Caco-2 (cell line): ENCODE measurements at regions not wholly inside any gene's neighbourhood (a gene's known extent, or its start where the extent isn't known, plus 50 kb on each side); places are given as distances from the start of the nearest gene placed in this dataset.

Experiments
- BruUV-seq: library from RNA; stranded (reverse); fragments of 400-500 nt; replicated peaks from 2 replicates; lab custom pipeline; 2021; lab: Mats Ljungman, UMichigan
- CTCF ChIA-PET: fragments of 300-600 bp; sonication (Branson Sonifier 250); formaldehyde crosslinking; loops from one replicate; lab custom pipeline; 2022; ENCODE audit warnings: antibody characterized with exemption; lab: Charles Lee
- POLR2A ChIA-PET: fragments of 300-600 bp; sonication (Branson Sonifier 250); formaldehyde crosslinking; loops from one replicate; lab custom pipeline; 2022; ENCODE audit warnings: antibody characterized with exemption; lab: Charles Lee
- DNase-seq, 2 experiments: peaks; one replicate each; pipeline versions ENCODE4 v3.0.0 to v3.0.0-alpha.2; 2020 to 2022
- H3K27me3 ChIP-seq: replicated peaks from 2 replicates; pipeline ENCODE4 v1.6.0; 2011; ENCODE audit warnings: low read length; ENCODE audit not compliant: control insufficient read depth, insufficient read depth
- H3K36me3 ChIP-seq: 2 replicates; pipeline ENCODE4 v1.5.1; 2011; ENCODE audit warnings: low read length; ENCODE audit not compliant: control insufficient read depth, insufficient read depth
- H3K4me1 ChIP-seq: fragments of 250-450 bp; sonication (Bioruptor Pico); 2 replicates; pipeline ENCODE4 v1.5.1; 2020; ENCODE audit warnings: mild to moderate bottlenecking
- H3K4me3 ChIP-seq: 2 replicates; pipeline ENCODE4 v1.5.1; 2011; ENCODE audit warnings: low read depth, mild to moderate bottlenecking, control low read depth, low read length
- H3K9me3 ChIP-seq: fragments of 250-450 bp; sonication (Bioruptor Pico); 2 replicates; pipeline ENCODE4 v1.5.1; 2020; ENCODE audit warnings: mild to moderate bottlenecking, moderate library complexity
- H3K27ac Mint-ChIP-seq: one replicate; pipeline ENCODE4 v1.8.0; 2022; ENCODE audit warnings: mixed read lengths; ENCODE audit not compliant: unreplicated experiment
- H3K27me3 Mint-ChIP-seq: one replicate; pipeline ENCODE4 v1.8.0; 2022; ENCODE audit warnings: mixed read lengths; ENCODE audit not compliant: insufficient read depth, unreplicated experiment
- H3K36me3 Mint-ChIP-seq: one replicate; pipeline ENCODE4 v1.8.0; 2022; ENCODE audit warnings: mild to moderate bottlenecking, mixed read lengths; ENCODE audit not compliant: insufficient read depth, unreplicated experiment
- H3K4me1 Mint-ChIP-seq: one replicate; pipeline ENCODE4 v1.8.0; 2022; ENCODE audit warnings: low read depth, mixed read lengths; ENCODE audit not compliant: unreplicated experiment
- H3K4me3 Mint-ChIP-seq: one replicate; pipeline ENCODE4 v1.8.0; 2022; ENCODE audit warnings: mild to moderate bottlenecking, moderate library complexity, mixed read lengths; ENCODE audit not compliant: unreplicated experiment
- H3K9me3 Mint-ChIP-seq: one replicate; pipeline ENCODE4 v1.8.0; 2022; ENCODE audit warnings: mixed read lengths; ENCODE audit not compliant: unreplicated experiment
- intact Hi-C: fragments of 100-400 bp; cut with micrococcal nuclease; formaldehyde crosslinking; loops from one replicate; pipeline ENCODE4 v1.10.0; 2022; ENCODE audit not compliant: unreplicated experiment
- TF ChIP-seq, protein P1 (sequence below), 2 experiments: fragments of 200-600 bp in 1 of 2; IDR thresholded peaks; 1 replicate in 1 of 2; 2 replicates in 1 of 2; pipeline versions ENCODE4 v1.5.1 to v1.8.0; 2011 to 2022; ENCODE audit warnings: antibody characterized with exemption in 1 of 2, control low read depth in 1 of 2, inconsistent platforms in 1 of 2, low read depth in 1 of 2, low read length in 1 of 2, mild to moderate bottlenecking in 1 of 2, moderate library complexity in 1 of 2; ENCODE audit not compliant: insufficient read depth in 1 of 2, severe bottlenecking in 1 of 2, unreplicated experiment in 1 of 2

DNA sequence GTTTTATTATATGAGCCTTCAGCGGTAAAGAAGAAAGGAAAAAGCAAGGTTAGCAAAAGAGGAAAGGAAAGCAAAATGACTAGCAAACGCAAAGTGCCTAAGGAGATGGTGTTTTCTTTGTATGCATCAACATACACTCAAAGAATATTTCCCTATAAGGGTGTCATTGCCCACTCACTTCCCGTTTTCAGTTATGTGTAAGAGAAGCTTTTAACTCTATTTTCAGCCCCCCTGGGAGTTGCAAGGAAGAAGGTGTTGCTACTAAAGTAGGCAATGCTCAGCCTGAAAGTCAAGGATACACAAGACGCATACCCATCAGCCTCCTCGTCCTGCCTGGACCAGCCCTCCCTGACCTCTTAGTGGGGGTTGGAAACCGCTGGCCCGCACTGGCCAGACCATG, 267.7 kb upstream of the ZFHX3 start:
- ChIA-PET POLR2A (no interaction called here), CTCF (no interaction called here)
- H3K27me3 ChIP-seq, result no peaks in the 10 kb centered on the region
- no peaks in the 10 kb centered on the region for H3K4me1 Mint-ChIP-seq
- DNase-seq, result no peak
- peaks cover 4% of the 10 kb centered on the region for H3K27me3 Mint-ChIP-seq
- no peak overlapping the region for H3K27ac Mint-ChIP-seq
- TF ChIP-seq, protein P1, sequence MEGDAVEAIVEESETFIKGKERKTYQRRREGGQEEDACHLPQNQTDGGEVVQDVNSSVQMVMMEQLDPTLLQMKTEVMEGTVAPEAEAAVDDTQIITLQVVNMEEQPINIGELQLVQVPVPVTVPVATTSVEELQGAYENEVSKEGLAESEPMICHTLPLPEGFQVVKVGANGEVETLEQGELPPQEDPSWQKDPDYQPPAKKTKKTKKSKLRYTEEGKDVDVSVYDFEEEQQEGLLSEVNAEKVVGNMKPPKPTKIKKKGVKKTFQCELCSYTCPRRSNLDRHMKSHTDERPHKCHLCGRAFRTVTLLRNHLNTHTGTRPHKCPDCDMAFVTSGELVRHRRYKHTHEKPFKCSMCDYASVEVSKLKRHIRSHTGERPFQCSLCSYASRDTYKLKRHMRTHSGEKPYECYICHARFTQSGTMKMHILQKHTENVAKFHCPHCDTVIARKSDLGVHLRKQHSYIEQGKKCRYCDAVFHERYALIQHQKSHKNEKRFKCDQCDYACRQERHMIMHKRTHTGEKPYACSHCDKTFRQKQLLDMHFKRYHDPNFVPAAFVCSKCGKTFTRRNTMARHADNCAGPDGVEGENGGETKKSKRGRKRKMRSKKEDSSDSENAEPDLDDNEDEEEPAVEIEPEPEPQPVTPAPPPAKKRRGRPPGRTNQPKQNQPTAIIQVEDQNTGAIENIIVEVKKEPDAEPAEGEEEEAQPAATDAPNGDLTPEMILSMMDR (IDR thresholded peaks at IDR 0.05; ENCODE audit: insufficient read depth in 1 of 2, low read depth in 1 of 2, low read length in 1 of 2, severe bottlenecking in 1 of 2, unreplicated experiment in 1 of 2), result no peak
- H3K4me3 Mint-ChIP-seq, result no peak overlapping the region
- intact Hi-C loops, result no loop called here
- no peaks in the 10 kb centered on the region for H3K36me3 Mint-ChIP-seq
- H3K4me3 ChIP-seq, result no peak overlapping the region
- BruUV-seq, result no TSS peak
- H3K9me3 Mint-ChIP-seq, result peaks cover 10% of the 10 kb centered on the region
- no peaks in the 10 kb centered on the region for H3K4me1 ChIP-seq
- H3K36me3 ChIP-seq, result no peaks in the 10 kb centered on the region
- H3K9me3 ChIP-seq, result no peaks in the 10 kb centered on the region

DNA sequence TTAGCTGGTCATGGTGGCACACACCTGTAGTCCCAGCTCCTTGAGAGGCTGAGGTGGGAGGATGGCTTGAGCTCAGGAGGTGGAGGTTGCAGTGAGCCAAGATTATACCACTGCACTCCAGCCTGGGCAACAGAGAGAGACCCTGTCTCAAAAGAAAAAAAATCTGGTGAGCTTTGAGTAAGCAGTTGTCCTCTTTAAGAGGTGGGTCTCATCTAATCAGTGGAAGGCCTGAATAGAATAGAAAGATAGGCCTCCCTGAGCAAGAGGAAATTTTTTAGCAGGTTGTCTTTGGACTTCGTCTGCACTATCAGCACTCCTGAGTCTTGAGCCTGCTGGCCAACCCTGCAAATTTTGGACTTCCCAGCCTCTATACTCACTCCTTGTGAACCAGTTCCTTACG, 266.0 kb upstream of the ZFHX3 start:
- TF ChIP-seq, protein P1 (IDR thresholded peaks at IDR 0.05; ENCODE audit: insufficient read depth in 1 of 2, low read depth in 1 of 2, low read length in 1 of 2, severe bottlenecking in 1 of 2, unreplicated experiment in 1 of 2), result no peak
- H3K27me3 ChIP-seq, result no peaks in the 10 kb centered on the region; the same call in 1 of the 2 replicates
- intact Hi-C loops, result no loop called here
- no peaks in the 10 kb centered on the region for H3K36me3 ChIP-seq
- no peak overlapping the region for H3K4me3 ChIP-seq
- no TSS peak for BruUV-seq
- DNase-seq, result no peak
- no peaks in the 10 kb centered on the region for H3K36me3 Mint-ChIP-seq
- H3K4me1 ChIP-seq, result no peaks in the 10 kb centered on the region
- ChIA-PET POLR2A (no interaction called here), CTCF (no interaction called here)
- no peak overlapping the region for H3K27ac Mint-ChIP-seq
- H3K9me3 ChIP-seq, result no peaks in the 10 kb centered on the region
- H3K4me1 Mint-ChIP-seq, result no peaks in the 10 kb centered on the region
- H3K27me3 Mint-ChIP-seq, result no peaks in the 10 kb centered on the region
- peaks cover 10% of the 10 kb centered on the region for H3K9me3 Mint-ChIP-seq
- H3K4me3 Mint-ChIP-seq, result no peak overlapping the region

DNA sequence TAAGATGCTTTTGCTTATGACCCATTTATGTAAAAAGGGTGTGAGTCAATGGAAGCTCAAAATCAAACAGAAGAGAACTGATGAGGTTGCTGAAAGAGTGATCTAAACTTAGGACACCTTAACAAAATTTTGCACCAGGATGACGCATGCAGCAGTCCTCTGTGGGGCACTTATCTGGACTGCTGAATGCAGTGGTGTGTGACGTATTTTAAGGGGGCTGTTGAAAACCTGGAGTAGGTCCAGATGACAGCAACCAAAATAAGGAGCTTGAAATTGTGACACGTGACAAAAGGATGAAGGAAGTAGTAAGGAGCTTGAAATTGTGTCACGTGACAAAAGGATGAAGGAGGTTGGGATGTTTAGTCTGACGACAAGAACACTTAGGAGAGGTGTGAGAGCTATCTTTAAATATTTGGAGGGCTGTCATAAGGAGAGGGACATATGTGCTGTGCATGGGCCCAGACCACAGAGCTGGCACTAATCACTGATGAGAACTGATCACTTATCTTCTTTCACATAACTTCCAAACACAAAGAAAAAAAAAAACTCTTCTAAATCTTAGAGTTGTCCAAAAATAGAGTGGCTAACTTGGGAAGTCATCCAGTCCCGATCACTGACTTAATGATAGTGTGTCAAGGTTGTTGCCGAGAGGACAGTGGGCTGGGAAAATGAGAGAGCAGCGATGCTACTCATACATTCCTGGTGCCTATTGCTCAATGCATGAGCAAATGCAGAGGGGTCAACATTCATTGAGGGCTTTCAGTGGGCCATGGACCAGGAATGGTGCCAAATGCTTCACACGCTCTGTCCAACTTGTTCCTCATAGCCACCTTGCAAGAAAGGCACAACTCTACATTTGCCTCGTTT, 264.2 kb upstream of the ZFHX3 start:
- no TSS peak for BruUV-seq
- H3K27me3 Mint-ChIP-seq, result no peaks in the 10 kb centered on the region
- ChIA-PET CTCF (interaction anchor here (0.5 kb wide), 1 partner anchor 135 kb away, joined by 5 read pairs; no protein-coding TSS in a partner anchor), POLR2A (interaction anchor here (0.6 kb wide), 1 partner anchor 234 kb away, joined by 14 read pairs; no protein-coding TSS in a partner anchor)
- Histone ChIP-seq H3K4me3 (no peak overlapping the region), H3K4me1 (no peaks in the 10 kb centered on the region), H3K36me3 (no peaks in the 10 kb centered on the region), H3K27me3 (no peaks in the 10 kb centered on the region; the same call in 1 of the 2 replicates), H3K9me3 (no peaks in the 10 kb centered on the region)
- H3K4me3 Mint-ChIP-seq, result no peak overlapping the region
- peaks cover 10% of the 10 kb centered on the region for H3K9me3 Mint-ChIP-seq
- intact Hi-C loops, result no loop called here
- no peaks in the 10 kb centered on the region for H3K4me1 Mint-ChIP-seq
- H3K36me3 Mint-ChIP-seq, result no peaks in the 10 kb centered on the region
- TF ChIP-seq, protein P1 (IDR thresholded peaks at IDR 0.05; ENCODE audit: insufficient read depth in 1 of 2, low read depth in 1 of 2, low read length in 1 of 2, severe bottlenecking in 1 of 2, unreplicated experiment in 1 of 2), result no peak
- DNase-seq, result no peak
- no peak overlapping the region for H3K27ac Mint-ChIP-seq
